ENCODE measurements at regions not wholly inside any gene's neighbourhood (a gene's known extent, or its start where the extent isn't known, plus 50 kb on each side); places are given as distances from the start of the nearest gene placed in this dataset.

GRCh38 chr6:112401083-112401482 is 54.0 kb downstream of the RFPL4B start:
- Histone ChIP-seq H3K27ac (no peak overlapping the region), H3K79me2 (no peaks in the 10 kb centered on the region), H3K9ac (no peak overlapping the region), H2AFZ (no peak overlapping the region), H3K9me3 (ENCODE audit: control insufficient read depth, low read length) (no peaks in the 10 kb centered on the region), H3K4me3 (ENCODE audit: low read depth, low read length) (no peak overlapping the region), H3K4me1 (no peaks in the 10 kb centered on the region), H3K36me3 (ENCODE audit: control insufficient read depth, insufficient read depth, low read length) (no peaks in the 10 kb centered on the region), H3K27me3 (ENCODE audit: control insufficient read depth, insufficient read depth, low read length) (no peaks in the 10 kb centered on the region), H3K4me2 (ENCODE audit: low read length) (no peak overlapping the region)
- TF ChIP-seq CTCF (IDR thresholded peaks at IDR 0.05): no peak

DNA sequence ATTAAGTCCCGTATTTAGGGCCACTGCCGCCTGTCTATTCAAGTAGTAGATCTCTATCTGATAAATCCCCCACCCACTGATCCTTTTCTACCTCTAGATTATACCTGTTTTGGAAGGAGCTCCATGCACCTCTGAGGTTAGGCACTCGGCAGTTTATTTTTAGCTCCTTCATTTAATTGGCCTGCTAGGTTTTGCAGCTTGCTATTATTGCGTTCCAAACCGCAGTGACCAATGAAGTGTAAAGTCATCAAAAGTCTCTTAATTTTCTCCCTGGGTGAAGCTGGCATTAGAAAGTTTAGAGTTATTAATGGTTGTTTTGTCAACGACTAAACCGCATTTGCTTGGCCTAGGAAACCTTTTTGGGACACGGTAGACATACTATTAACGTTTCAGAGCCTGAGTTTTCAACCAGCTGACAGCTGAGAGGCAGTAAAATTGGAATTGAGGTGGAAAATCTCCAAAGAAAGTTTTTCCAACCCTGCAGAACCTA is 60.0 kb downstream of the RFPL4B start:
- no peaks in the 10 kb centered on the region for H3K4me1 ChIP-seq
- H3K27me3 ChIP-seq (ENCODE audit: control insufficient read depth, insufficient read depth, low read length): no peaks in the 10 kb centered on the region
- H3K36me3 ChIP-seq (ENCODE audit: control insufficient read depth, insufficient read depth, low read length): no peaks in the 10 kb centered on the region
- H3K4me3 ChIP-seq (ENCODE audit: low read depth, low read length): no peak overlapping the region
- no peak for TF ChIP-seq CTCF (IDR thresholded peaks at IDR 0.05)
- H3K9me3 ChIP-seq (ENCODE audit: control insufficient read depth, low read length): no peaks in the 10 kb centered on the region
- H3K79me2 ChIP-seq: no peaks in the 10 kb centered on the region
- H2AFZ ChIP-seq: no peak overlapping the region
- H3K4me2 ChIP-seq (ENCODE audit: low read length): no peak overlapping the region
- no peak overlapping the region for H3K9ac ChIP-seq
- H3K27ac ChIP-seq: no peak overlapping the region

DNA sequence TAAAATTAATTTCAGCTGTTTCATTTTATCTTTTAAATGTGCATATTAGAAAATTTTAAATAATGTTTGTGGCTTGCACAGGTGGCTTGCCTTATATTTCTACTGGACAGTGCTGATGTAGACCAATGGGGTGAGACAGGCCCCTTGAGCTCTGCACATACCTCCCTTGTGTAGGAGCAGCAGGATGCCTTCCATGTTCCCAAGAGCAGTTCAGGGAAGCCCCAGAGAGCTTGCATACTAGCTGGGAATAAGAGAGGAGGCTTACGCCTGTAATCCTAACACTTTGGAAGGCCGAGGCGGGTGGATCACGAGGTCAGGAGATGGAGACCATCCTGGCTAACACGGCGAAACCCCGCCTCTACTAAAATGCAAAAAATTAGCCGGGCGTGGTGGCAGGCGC is 61.4 kb downstream of the RFPL4B start:
- H3K9ac ChIP-seq: no peak overlapping the region
- H3K27me3 ChIP-seq (ENCODE audit: control insufficient read depth, insufficient read depth, low read length): no peaks in the 10 kb centered on the region
- H3K4me1 ChIP-seq: no peaks in the 10 kb centered on the region
- H3K36me3 ChIP-seq (ENCODE audit: control insufficient read depth, insufficient read depth, low read length): no peaks in the 10 kb centered on the region
- no peak overlapping the region for H3K4me2 ChIP-seq (ENCODE audit: low read length)
- TF ChIP-seq CTCF (IDR thresholded peaks at IDR 0.05): no peak
- no peaks in the 10 kb centered on the region for H3K9me3 ChIP-seq (ENCODE audit: control insufficient read depth, low read length)
- H2AFZ ChIP-seq: no peak overlapping the region
- H3K4me3 ChIP-seq (ENCODE audit: low read depth, low read length): no peak overlapping the region
- H3K27ac ChIP-seq: no peak overlapping the region
- no peaks in the 10 kb centered on the region for H3K79me2 ChIP-seq

DNA sequence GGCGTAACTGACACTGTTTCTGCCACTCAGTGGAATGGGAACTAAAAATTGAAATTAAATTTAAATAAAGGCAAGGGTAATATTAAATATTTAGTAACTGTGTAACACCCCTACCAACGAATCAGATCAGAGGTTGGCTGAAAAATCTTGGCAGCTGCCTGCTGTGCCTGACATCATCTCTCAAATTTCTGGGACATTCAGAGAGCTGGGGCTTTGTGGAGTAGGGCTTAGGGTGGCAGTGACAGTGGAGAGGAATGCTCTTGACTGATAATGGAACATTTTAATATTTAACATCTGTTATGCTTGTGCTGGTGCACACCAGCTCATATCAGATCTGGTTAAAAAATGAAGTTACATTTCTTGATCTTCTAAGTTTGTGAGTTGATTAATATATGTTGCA is 62.2 kb downstream of the RFPL4B start:
- Histone ChIP-seq H3K79me2 (no peaks in the 10 kb centered on the region), H3K4me3 (ENCODE audit: low read depth, low read length) (no peak overlapping the region), H3K4me1 (no peaks in the 10 kb centered on the region), H3K36me3 (ENCODE audit: control insufficient read depth, insufficient read depth, low read length) (no peaks in the 10 kb centered on the region), H3K27ac (no peak overlapping the region), H3K27me3 (ENCODE audit: control insufficient read depth, insufficient read depth, low read length) (no peaks in the 10 kb centered on the region), H3K4me2 (ENCODE audit: low read length) (no peak overlapping the region), H3K9ac (no peak overlapping the region), H2AFZ (no peak overlapping the region), H3K9me3 (ENCODE audit: control insufficient read depth, low read length) (no peaks in the 10 kb centered on the region)
- TF ChIP-seq CTCF (IDR thresholded peaks at IDR 0.05): no peak

GRCh38 chr6:112413780-112414179 is 66.7 kb downstream of the RFPL4B start:
- no peak overlapping the region for H3K4me3 ChIP-seq (ENCODE audit: low read depth, low read length)
- TF ChIP-seq CTCF (IDR thresholded peaks at IDR 0.05): no peak
- H3K4me1 ChIP-seq: no peaks in the 10 kb centered on the region
- no peak overlapping the region for H3K9ac ChIP-seq
- no peaks in the 10 kb centered on the region for H3K36me3 ChIP-seq (ENCODE audit: control insufficient read depth, insufficient read depth, low read length)
- H3K27me3 ChIP-seq (ENCODE audit: control insufficient read depth, insufficient read depth, low read length): no peaks in the 10 kb centered on the region
- no peaks in the 10 kb centered on the region for H3K9me3 ChIP-seq (ENCODE audit: control insufficient read depth, low read length)
- no peaks in the 10 kb centered on the region for H3K79me2 ChIP-seq
- H2AFZ ChIP-seq: no peak overlapping the region
- H3K4me2 ChIP-seq (ENCODE audit: low read length): no peak overlapping the region
- no peak overlapping the region for H3K27ac ChIP-seq
